Activated CD4-positive, alpha-beta T cell treated with anti-CD3 and anti-CD28 coated beads for 36 hours (primary cell): ENCODE measurements at regions not wholly inside any gene's neighbourhood (a gene's known extent, or its start where the extent isn't known, plus 50 kb on each side); places are given as distances from the start of the nearest gene placed in this dataset.

ENCODE experiments used
- ATAC-seq: fragments of 200-7000 bp; cut with Tn5 transposase; one replicate; pipeline ENCODE4 v1.10.0; 2021; ENCODE audit warnings: mild to moderate bottlenecking, moderate library complexity
- CTCF ChIA-PET: fragments of 350-600 bp; sonication (Branson Sonifier 250); formaldehyde crosslinking; loops from one replicate; lab custom pipeline; 2021; ENCODE audit warnings: antibody characterized with exemption; lab: Charles Lee
- POLR2A ChIA-PET: fragments of 350-600 bp; sonication (Branson Sonifier 250); formaldehyde crosslinking; loops from one replicate; lab custom pipeline; 2021; ENCODE audit warnings: antibody characterized with exemption, inconsistent platforms; lab: Charles Lee
- DNase-seq: peaks from one replicate; pipeline ENCODE4 v3.0.0-alpha.2; 2020
- H3K27ac Mint-ChIP-seq: one replicate; pipeline ENCODE4 v1.8.0; 2021; ENCODE audit warnings: mixed read lengths
- H3K27me3 Mint-ChIP-seq: one replicate; pipeline ENCODE4 v1.8.0; 2021; ENCODE audit warnings: mixed read lengths
- H3K36me3 Mint-ChIP-seq: one replicate; pipeline ENCODE4 v1.8.0; 2021; ENCODE audit warnings: low read depth, mixed read lengths
- H3K4me1 Mint-ChIP-seq: one replicate; pipeline ENCODE4 v1.8.0; 2021; ENCODE audit warnings: mixed read lengths
- H3K4me3 Mint-ChIP-seq: one replicate; pipeline ENCODE4 v1.8.0; 2021; ENCODE audit warnings: mild to moderate bottlenecking, moderate library complexity, mixed read lengths
- H3K9me3 Mint-ChIP-seq: one replicate; pipeline ENCODE4 v1.8.0; 2021; ENCODE audit warnings: low read depth, mixed read lengths
- intact Hi-C, 2 experiments: fragments of 100-400 bp; cut with DNase I in 1 of 2; cut with micrococcal nuclease in 1 of 2; formaldehyde crosslinking; loops; one replicate each; pipeline versions ENCODE4 v1.14.2 to v1.15.1; 2022 to 2024; cut with DNase I, micrococcal nuclease

DNA sequence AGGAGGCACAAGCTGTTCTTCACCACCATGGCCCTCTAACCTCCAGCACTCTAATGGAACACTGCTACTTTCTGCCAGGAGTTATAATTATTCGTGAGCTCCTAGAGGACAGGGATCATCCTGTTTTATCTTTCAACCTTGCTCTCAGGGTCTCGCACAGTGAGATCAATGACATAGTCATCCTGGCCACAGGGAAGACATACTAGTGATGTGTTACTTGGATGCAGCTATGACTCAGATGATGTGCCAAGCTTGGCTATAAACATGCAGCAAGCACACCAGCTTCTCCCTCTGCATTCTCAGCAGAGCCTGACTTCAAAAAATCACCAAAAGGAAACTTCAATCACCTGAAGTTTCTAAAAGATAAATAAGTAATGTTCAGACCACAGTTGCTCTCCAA, 203.8 kb upstream of the HES1 start:
- H3K36me3 Mint-ChIP-seq = no peaks in the 10 kb centered on the region
- no peak for ATAC-seq
- no peak for DNase-seq
- no peak overlapping the region for H3K27ac Mint-ChIP-seq
- H3K4me1 Mint-ChIP-seq = no peaks in the 10 kb centered on the region
- H3K4me3 Mint-ChIP-seq = no peak overlapping the region
- H3K27me3 Mint-ChIP-seq = no peaks in the 10 kb centered on the region
- no peaks in the 10 kb centered on the region for H3K9me3 Mint-ChIP-seq
- POLR2A ChIA-PET = no interaction called here
- CTCF ChIA-PET = no interaction called here
- intact Hi-C loops = no loop called here

DNA sequence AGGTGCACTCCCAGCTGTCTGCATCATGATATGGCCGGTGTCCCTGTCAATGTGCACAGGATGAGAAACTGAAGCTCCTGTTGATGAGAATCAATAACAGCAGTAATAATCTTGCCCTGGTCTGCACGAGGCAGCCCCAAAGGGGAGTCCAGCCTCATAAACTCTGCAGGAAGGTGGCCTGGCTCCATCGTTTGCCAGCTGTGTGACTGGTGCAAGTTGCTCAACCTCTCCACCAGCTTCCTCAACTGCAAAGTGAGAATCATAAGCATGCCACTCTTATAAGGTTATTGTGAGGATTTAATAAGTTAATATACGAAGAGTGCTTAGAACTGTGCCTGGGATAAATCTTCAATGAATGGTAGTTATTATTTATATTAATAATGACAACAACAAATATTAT, 203.4 kb upstream of the HES1 start:
- Mint-ChIP-seq H3K27me3 (no peaks in the 10 kb centered on the region), H3K4me1 (no peaks in the 10 kb centered on the region), H3K27ac (no peak overlapping the region), H3K36me3 (no peaks in the 10 kb centered on the region), H3K4me3 (no peak overlapping the region), H3K9me3 (no peaks in the 10 kb centered on the region)
- DNase-seq (no peak), ATAC-seq (no peak)
- intact Hi-C loops = no loop called here
- POLR2A ChIA-PET = no interaction called here
- CTCF ChIA-PET = interaction anchor here (0.5 to 2.0 kb wide), 3 partner anchors 10 to 96 kb away, joined by 3 to 5 read pairs (median 4); no protein-coding TSS in a partner anchor

DNA sequence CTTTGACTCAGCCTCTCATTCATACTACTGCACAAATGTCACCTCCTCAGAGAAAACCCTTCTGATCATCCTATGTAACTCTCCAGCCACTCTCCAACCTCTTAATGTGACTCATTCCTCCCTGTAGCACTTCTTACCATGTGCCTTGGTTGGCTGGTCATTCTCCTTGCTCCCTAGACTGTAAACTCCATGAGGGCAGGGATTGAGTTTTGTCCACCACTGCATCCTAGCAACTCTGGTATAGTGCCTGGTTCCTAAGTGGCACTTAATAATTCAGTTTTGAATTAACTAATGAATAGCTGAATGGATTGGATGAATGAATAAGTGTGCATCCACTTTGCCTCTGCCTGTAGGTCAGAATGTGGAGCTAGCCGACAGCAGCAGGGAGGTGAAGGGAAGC, 202.5 kb upstream of the HES1 start:
- no peak overlapping the region for H3K27ac Mint-ChIP-seq
- intact Hi-C loops = no loop called here
- POLR2A ChIA-PET = no interaction called here
- no peak overlapping the region for H3K4me3 Mint-ChIP-seq
- H3K36me3 Mint-ChIP-seq = no peaks in the 10 kb centered on the region
- no peak for ATAC-seq
- no peaks in the 10 kb centered on the region for H3K9me3 Mint-ChIP-seq
- no peaks in the 10 kb centered on the region for H3K27me3 Mint-ChIP-seq
- DNase-seq = no peak
- CTCF ChIA-PET = interaction anchor here (1.3 to 2.0 kb wide), 3 partner anchors 11 to 382 kb away, joined by 4 to 5 read pairs (median 4); no protein-coding TSS in a partner anchor
- H3K4me1 Mint-ChIP-seq = no peaks in the 10 kb centered on the region

DNA sequence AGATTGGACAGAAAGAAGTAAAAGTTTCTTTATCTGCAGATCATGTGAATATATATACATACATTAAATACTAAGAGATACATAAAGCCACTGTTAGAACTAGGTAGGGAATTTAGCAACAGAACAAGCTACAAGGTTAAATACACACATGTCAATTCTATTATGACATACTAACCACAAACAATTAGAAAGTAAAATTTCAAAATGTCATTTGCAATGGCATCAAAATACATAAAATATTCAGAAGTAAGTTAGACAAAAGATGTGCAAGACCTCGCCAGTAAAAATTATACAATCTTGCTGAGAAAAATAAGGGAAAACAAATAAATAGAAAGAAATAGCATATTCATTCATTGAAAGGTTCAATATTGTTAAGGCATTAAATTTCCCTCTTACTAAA, 200.0 kb upstream of the HES1 start:
- no peak overlapping the region for H3K27ac Mint-ChIP-seq
- no peaks in the 10 kb centered on the region for H3K36me3 Mint-ChIP-seq
- H3K4me1 Mint-ChIP-seq = no peaks in the 10 kb centered on the region
- H3K9me3 Mint-ChIP-seq = no peaks in the 10 kb centered on the region
- no peak for DNase-seq
- intact Hi-C loops = no loop called here
- POLR2A ChIA-PET = no interaction called here
- CTCF ChIA-PET = no interaction called here
- no peak for ATAC-seq
- H3K27me3 Mint-ChIP-seq = no peaks in the 10 kb centered on the region
- H3K4me3 Mint-ChIP-seq = no peak overlapping the region

DNA sequence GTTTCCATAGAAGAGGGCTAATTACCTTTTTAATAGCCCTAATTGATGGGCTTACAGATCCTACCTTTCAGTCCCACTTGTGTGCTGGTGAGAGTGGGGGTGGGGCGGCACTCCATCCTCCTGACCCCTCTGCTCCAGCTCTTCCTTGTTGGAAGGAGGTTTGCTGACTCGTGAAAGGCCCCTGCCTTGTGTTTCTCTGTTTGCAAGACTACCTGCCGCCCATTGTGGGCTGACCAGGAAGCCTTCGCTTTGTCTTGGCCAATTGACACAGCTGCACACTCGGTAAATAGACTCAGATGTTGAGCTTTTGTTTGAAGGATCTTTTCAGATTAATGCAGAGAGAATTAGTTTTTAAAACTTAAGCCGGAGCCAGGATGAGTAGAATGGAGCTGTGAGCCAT, 197.3 kb upstream of the HES1 start:
- Mint-ChIP-seq H3K9me3 (no peaks in the 10 kb centered on the region), H3K4me3 (no peak overlapping the region), H3K27me3 (no peaks in the 10 kb centered on the region), H3K36me3 (no peaks in the 10 kb centered on the region), H3K4me1 (no peaks in the 10 kb centered on the region), H3K27ac (no peak overlapping the region)
- CTCF ChIA-PET = interaction anchor here (0.5 to 1.0 kb wide), 3 partner anchors 169 to 673 kb away, joined by 3 read pairs; no protein-coding TSS in a partner anchor
- ATAC-seq (no peak), DNase-seq (no peak)
- POLR2A ChIA-PET = no interaction called here
- intact Hi-C loops = no loop called here

DNA sequence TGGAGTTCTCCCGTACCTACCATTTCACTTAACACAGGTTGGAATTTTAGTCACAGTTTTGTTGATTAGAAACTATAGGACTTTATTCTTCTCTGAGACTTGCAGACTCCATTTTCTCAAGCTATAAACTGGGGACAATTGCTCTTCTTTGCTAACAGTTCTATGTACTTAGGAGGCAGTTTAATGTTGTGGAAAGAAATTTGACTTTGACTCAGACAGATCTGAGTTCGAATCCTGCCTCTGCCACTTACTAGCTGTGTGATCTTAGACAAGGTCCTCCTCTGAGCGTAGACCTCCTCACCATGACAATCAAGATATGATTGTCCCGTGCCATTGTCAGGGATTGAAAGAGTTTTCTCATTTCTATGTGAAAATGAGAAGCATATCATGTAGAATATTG, 196.4 kb upstream of the HES1 start:
- no peak overlapping the region for H3K4me3 Mint-ChIP-seq
- ATAC-seq = no peak
- H3K27me3 Mint-ChIP-seq = no peaks in the 10 kb centered on the region
- H3K4me1 Mint-ChIP-seq = no peaks in the 10 kb centered on the region
- no peak overlapping the region for H3K27ac Mint-ChIP-seq
- ChIA-PET CTCF (interaction anchor here (0.6 to 1.0 kb wide), 2 partner anchors 376 to 396 kb away, joined by 3 read pairs; no protein-coding TSS in a partner anchor), POLR2A (no interaction called here)
- no peaks in the 10 kb centered on the region for H3K9me3 Mint-ChIP-seq
- DNase-seq = no peak
- intact Hi-C loops = no loop called here
- H3K36me3 Mint-ChIP-seq = no peaks in the 10 kb centered on the region

DNA sequence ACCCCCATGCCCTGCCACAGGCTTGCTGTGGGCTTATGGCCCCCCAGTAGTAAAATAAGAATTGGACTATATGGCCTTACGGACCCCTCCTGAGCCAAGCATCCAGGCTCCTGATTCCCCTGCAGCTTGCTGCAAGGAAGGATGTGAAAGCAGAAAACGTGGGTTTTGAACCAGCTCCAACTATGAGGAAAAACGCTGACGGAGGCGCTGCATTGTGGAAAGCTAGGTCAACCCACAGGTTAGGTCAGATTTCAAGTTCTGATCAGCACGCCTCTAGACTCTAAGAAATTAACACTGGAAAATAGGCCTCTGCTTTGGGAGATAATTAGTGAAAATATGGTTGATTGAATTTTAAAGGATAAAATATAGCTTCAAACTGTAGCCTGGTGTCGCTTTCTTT, 195.4 kb upstream of the HES1 start:
- POLR2A ChIA-PET = no interaction called here
- Mint-ChIP-seq H3K36me3 (no peaks in the 10 kb centered on the region), H3K27ac (no peak overlapping the region), H3K4me3 (no peak overlapping the region), H3K27me3 (no peaks in the 10 kb centered on the region), H3K4me1 (no peaks in the 10 kb centered on the region), H3K9me3 (no peaks in the 10 kb centered on the region)
- DNase-seq (no peak), ATAC-seq (no peak)
- intact Hi-C loops = no loop called here
- CTCF ChIA-PET = interaction anchor here (0.7 kb wide), 1 partner anchor 29 kb away, joined by 3 read pairs; no protein-coding TSS in a partner anchor

DNA sequence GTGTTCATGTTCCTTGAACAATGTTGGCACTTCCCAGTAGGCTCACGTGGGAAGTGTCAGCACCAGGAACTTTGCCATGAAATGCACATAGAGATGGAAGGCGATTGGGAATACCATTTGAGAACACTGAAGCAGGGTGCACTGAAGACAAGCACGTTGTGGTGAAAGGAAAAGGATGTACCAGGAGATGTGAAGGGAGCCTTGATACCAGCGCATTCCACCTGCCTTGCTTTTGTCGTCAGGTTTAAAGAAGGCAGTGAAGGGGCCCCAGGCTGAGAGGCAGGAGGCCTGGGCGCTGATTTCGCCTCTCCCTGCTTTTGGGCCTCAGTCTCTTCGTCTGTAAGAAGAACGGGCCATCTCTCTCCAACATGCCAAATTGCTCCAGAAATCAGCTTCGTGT, 194.5 kb upstream of the HES1 start:
- H3K9me3 Mint-ChIP-seq = no peaks in the 10 kb centered on the region
- H3K4me1 Mint-ChIP-seq = no peaks in the 10 kb centered on the region
- ChIA-PET POLR2A (no interaction called here), CTCF (no interaction called here)
- H3K27ac Mint-ChIP-seq = no peak overlapping the region
- H3K4me3 Mint-ChIP-seq = no peak overlapping the region
- H3K27me3 Mint-ChIP-seq = peaks cover 3% of the 10 kb centered on the region
- no peaks in the 10 kb centered on the region for H3K36me3 Mint-ChIP-seq
- DNase-seq (no peak), ATAC-seq (no peak)
- intact Hi-C loops = no loop called here

DNA sequence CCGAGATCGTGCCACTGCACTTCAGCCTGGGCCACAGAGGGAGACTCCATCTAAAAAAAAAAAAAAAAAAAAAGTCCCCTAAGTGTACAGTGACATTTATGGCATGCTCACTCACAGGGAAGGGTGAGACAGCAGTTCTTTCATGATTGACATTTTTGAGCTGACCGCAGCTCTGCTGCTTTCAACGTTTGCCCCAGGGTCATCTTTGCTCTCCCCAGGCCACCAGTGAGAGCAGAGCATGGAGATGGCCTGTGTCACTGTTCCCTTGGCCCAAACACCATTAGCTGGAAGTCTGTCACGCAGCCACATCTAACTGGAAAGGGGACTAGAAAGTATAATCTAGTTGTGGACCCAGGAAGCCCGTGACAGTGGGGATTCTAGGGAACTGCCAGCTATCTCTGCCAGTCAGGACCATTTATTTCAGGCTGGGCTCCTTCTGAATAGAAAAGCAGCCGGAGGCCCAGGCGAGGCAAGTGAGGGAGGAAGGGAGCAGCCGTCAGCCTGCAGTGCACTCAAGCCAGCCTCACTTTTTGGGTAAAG, 193.4 kb upstream of the HES1 start:
- Mint-ChIP-seq H3K4me3 (no peak overlapping the region), H3K36me3 (no peaks in the 10 kb centered on the region), H3K27ac (no peak overlapping the region), H3K9me3 (no peaks in the 10 kb centered on the region), H3K4me1 (no peaks in the 10 kb centered on the region), H3K27me3 (peaks cover 3% of the 10 kb centered on the region)
- ATAC-seq (no peak), DNase-seq (no peak)
- intact Hi-C loops = no loop called here
- POLR2A ChIA-PET = no interaction called here
- CTCF ChIA-PET = interaction anchor here (0.6 to 1.0 kb wide), 3 partner anchors 13 to 165 kb away, joined by 3 to 4 read pairs (median 3); no protein-coding TSS in a partner anchor

DNA sequence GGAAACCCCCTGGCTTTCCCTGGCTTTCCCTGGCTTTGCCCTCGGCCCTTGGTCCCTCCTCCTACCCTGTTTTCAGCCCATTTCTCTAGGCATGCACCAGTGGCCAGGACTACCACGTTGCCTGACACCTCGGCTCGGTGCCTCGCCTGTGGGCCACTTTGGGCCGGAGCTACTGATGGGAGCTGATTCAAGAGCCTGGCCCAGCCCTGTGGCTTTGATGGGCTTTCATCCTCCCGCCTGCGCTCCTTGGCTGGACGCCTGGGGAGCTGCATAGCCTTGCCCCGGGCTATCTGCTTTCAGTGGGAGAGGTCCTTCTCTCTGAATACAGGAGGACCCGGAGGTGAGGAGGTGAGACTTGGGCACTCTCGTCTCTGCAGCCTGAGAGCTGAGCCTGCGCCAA, 192.7 kb upstream of the HES1 start:
- Mint-ChIP-seq H3K9me3 (no peaks in the 10 kb centered on the region), H3K36me3 (no peaks in the 10 kb centered on the region), H3K4me3 (no peak overlapping the region), H3K4me1 (no peaks in the 10 kb centered on the region), H3K27ac (no peak overlapping the region), H3K27me3 (peaks cover 3% of the 10 kb centered on the region)
- no peak for ATAC-seq
- POLR2A ChIA-PET = no interaction called here
- no peak for DNase-seq
- intact Hi-C loops = no loop called here
- CTCF ChIA-PET = interaction anchor here (0.6 to 0.8 kb wide), 2 partner anchors 9 to 12 kb away, joined by 3 to 4 read pairs; no protein-coding TSS in a partner anchor

DNA sequence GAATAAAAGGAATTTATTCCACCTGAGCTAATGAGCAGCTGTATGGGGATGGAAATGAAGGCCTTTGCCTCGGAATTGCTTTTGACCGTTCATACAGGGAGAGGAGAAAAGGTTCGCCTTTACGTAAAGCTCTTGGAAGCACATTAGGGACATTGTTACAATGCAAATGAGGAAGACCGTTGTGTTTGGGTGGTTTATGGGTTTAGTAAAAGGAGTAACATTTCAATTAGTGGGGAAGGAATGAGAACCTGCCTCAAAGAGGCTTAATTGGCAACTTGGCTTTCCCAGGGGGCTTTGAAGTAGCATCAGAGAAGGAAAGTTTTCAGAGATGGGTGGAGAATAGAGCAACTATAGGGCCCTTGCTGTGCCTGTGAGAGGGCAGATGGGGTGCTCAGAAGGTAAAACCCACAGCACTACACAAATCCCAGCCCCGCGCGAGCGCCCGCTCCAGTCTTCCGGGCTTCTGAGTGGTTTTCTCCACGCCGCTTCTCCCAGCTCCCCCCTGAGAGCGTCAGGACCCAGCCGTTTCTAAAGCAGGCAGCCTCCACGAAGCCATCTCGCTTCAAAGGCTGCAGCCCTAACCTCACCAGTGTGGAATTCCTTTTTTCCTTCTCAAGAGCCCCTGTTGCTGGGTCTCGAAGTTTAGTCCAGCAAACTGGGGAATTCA, 192.0 kb upstream of the HES1 start:
- CTCF ChIA-PET = interaction anchor here (0.6 kb wide), 1 partner anchor 8 kb away, joined by 3 read pairs; no protein-coding TSS in a partner anchor
- no peak for DNase-seq
- no peaks in the 10 kb centered on the region for H3K9me3 Mint-ChIP-seq
- no peak overlapping the region for H3K4me3 Mint-ChIP-seq
- no peaks in the 10 kb centered on the region for H3K36me3 Mint-ChIP-seq
- H3K4me1 Mint-ChIP-seq = peaks cover 4% of the 10 kb centered on the region
- POLR2A ChIA-PET = no interaction called here
- no peak overlapping the region for H3K27ac Mint-ChIP-seq
- ATAC-seq = no peak
- H3K27me3 Mint-ChIP-seq = peaks cover 7% of the 10 kb centered on the region
- intact Hi-C loops = no loop called here

DNA sequence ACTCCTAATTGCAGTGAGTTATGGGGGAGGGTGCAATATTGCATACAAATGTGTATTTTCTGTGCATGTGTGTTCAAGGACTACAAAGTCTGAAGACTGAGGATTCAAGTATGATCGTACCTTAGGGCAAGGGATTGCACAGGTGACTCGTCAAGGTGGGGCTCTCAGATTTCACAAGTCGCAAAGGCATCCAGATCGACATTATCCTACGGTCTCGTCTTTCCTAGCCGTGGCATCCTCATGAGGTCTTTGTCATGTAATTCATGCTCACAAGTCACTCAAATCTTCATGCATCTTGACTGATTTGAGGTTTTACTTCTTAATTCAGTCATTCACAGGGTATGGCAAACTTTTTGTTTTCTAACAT, 191.4 kb upstream of the HES1 start:
- ChIA-PET CTCF (no interaction called here), POLR2A (no interaction called here)
- DNase-seq = no peak
- Mint-ChIP-seq H3K27me3 (peaks cover 7% of the 10 kb centered on the region), H3K9me3 (no peaks in the 10 kb centered on the region), H3K4me3 (no peak overlapping the region), H3K27ac (no peak overlapping the region), H3K4me1 (peaks cover 4% of the 10 kb centered on the region), H3K36me3 (no peaks in the 10 kb centered on the region)
- no peak for ATAC-seq
- intact Hi-C loops = no loop called here
